Activated T-helper 17 cell treated with anti-CD3 and anti-CD28 coated beads, Interleukin-2, amount 50 U/mL, for 72 hours (primary cell): ENCODE measurements at regions not wholly inside any gene's neighbourhood (a gene's known extent, or its start where the extent isn't known, plus 50 kb on each side); places are given as distances from the start of the nearest gene placed in this dataset.
A peak's percentile ranks its signal among the peaks of the same experiment; 100 is the strongest.
"Not testable (repeated sequence)": the region's sequence is repeated elsewhere in the genome, so short reads cannot be mapped to it uniquely, and the experiment has no call there.

Source experiments
- ATAC-seq: fragments of 150-1000 bp; cut with Tn5 transposase; replicated peaks from 2 replicates; pipeline ENCODE4 v1.10.0; 2021; ENCODE audit warnings: mild to moderate bottlenecking, moderate library complexity
- H3K27ac Mint-ChIP-seq: one replicate; pipeline ENCODE4 v1.8.0; 2022; ENCODE audit warnings: mixed read lengths
- H3K27me3 Mint-ChIP-seq: one replicate; pipeline ENCODE4 v1.8.0; 2022; ENCODE audit warnings: mixed read lengths
- H3K36me3 Mint-ChIP-seq: one replicate; pipeline ENCODE4 v1.8.0; 2022; ENCODE audit warnings: low read depth, mild to moderate bottlenecking, mixed read lengths
- H3K4me1 Mint-ChIP-seq: one replicate; pipeline ENCODE4 v1.8.0; 2022; ENCODE audit warnings: mixed read lengths
- H3K4me3 Mint-ChIP-seq: one replicate; pipeline ENCODE4 v1.8.0; 2022; ENCODE audit warnings: mild to moderate bottlenecking, mixed read lengths
- H3K9me3 Mint-ChIP-seq: one replicate; pipeline ENCODE4 v1.8.0; 2022; ENCODE audit warnings: mixed read lengths

- no peak for ATAC-seq
- Mint-ChIP-seq H3K9me3 (peaks cover 10% of the 10 kb centered on the region), H3K27ac (no peak overlapping the region), H3K4me1 (no peaks in the 10 kb centered on the region), H3K27me3 (peaks cover 3% of the 10 kb centered on the region), H3K4me3 (no peak overlapping the region), H3K36me3 (no peaks in the 10 kb centered on the region)
Observed at GRCh38 chr2:132280912-132281311, 119.2 kb upstream of the ANKRD30BL start.

GRCh38 chr2:132282104-132282503, 120.4 kb upstream of the ANKRD30BL start:
- H3K36me3 Mint-ChIP-seq, H3K27me3 Mint-ChIP-seq, ATAC-seq, H3K4me1 Mint-ChIP-seq, H3K27ac Mint-ChIP-seq, H3K4me3 Mint-ChIP-seq: not testable (repeated sequence)
- H3K9me3 Mint-ChIP-seq = peaks cover 10% of the 10 kb centered on the region

- peaks cover 8% of the 10 kb centered on the region for H3K9me3 Mint-ChIP-seq
- H3K36me3 Mint-ChIP-seq = no peaks in the 10 kb centered on the region
- H3K27me3 Mint-ChIP-seq = peaks cover 3% of the 10 kb centered on the region
- no peak for ATAC-seq
- H3K4me1 Mint-ChIP-seq = no peaks in the 10 kb centered on the region
- no peak overlapping the region for H3K27ac Mint-ChIP-seq
- no peak overlapping the region for H3K4me3 Mint-ChIP-seq
Observed at GRCh38 chr2:132282911-132283310, 121.2 kb upstream of the ANKRD30BL start.

GRCh38 chr2:132286289-132286911, 124.6 kb upstream of the ANKRD30BL start:
- H3K4me1 Mint-ChIP-seq, H3K27me3 Mint-ChIP-seq, H3K36me3 Mint-ChIP-seq, H3K27ac Mint-ChIP-seq, H3K4me3 Mint-ChIP-seq, ATAC-seq, H3K9me3 Mint-ChIP-seq: not testable (repeated sequence)

- not testable (repeated sequence) for H3K4me3 Mint-ChIP-seq, ATAC-seq, H3K27ac Mint-ChIP-seq, H3K36me3 Mint-ChIP-seq, H3K4me1 Mint-ChIP-seq, H3K27me3 Mint-ChIP-seq, H3K9me3 Mint-ChIP-seq
Observed at GRCh38 chr2:132287910-132288309, 126.2 kb upstream of the ANKRD30BL start.

- not testable (repeated sequence) for H3K4me3 Mint-ChIP-seq, ATAC-seq, H3K27me3 Mint-ChIP-seq, H3K36me3 Mint-ChIP-seq, H3K4me1 Mint-ChIP-seq, H3K9me3 Mint-ChIP-seq, H3K27ac Mint-ChIP-seq
Observed at GRCh38 chr2:132289138-132289537, 127.4 kb upstream of the ANKRD30BL start.

- H3K4me3 Mint-ChIP-seq, H3K27me3 Mint-ChIP-seq, ATAC-seq, H3K27ac Mint-ChIP-seq, H3K9me3 Mint-ChIP-seq, H3K4me1 Mint-ChIP-seq, H3K36me3 Mint-ChIP-seq: not testable (repeated sequence)
Observed at GRCh38 chr2:132289812-132290211, 126.8 kb upstream of the GPR39 start.

GRCh38 chr2:132300592-132301378, 115.8 kb upstream of the GPR39 start:
- Mint-ChIP-seq H3K27me3 (peaks cover 13% of the 10 kb centered on the region), H3K27ac (peak overlapping the region; percentile 25), H3K4me3 (peak overlapping the region; percentile 67)
- not testable (repeated sequence) for H3K36me3 Mint-ChIP-seq, ATAC-seq, H3K9me3 Mint-ChIP-seq, H3K4me1 Mint-ChIP-seq

GRCh38 chr2:132304661-132305380, 111.8 kb upstream of the GPR39 start:
- H3K36me3 Mint-ChIP-seq, H3K27ac Mint-ChIP-seq, ATAC-seq, H3K4me1 Mint-ChIP-seq, H3K27me3 Mint-ChIP-seq, H3K9me3 Mint-ChIP-seq, H3K4me3 Mint-ChIP-seq: not testable (repeated sequence)

GRCh38 chr2:132307613-132308198, 108.9 kb upstream of the GPR39 start:
- not testable (repeated sequence) for H3K9me3 Mint-ChIP-seq, H3K4me1 Mint-ChIP-seq, H3K27ac Mint-ChIP-seq, H3K27me3 Mint-ChIP-seq, ATAC-seq, H3K36me3 Mint-ChIP-seq, H3K4me3 Mint-ChIP-seq

- not testable (repeated sequence) for ATAC-seq, H3K4me3 Mint-ChIP-seq, H3K36me3 Mint-ChIP-seq, H3K9me3 Mint-ChIP-seq, H3K27me3 Mint-ChIP-seq, H3K4me1 Mint-ChIP-seq, H3K27ac Mint-ChIP-seq
Observed at GRCh38 chr2:132309203-132309602, 107.4 kb upstream of the GPR39 start.

GRCh38 chr2:132315546-132315945, 101.1 kb upstream of the GPR39 start:
- ATAC-seq, H3K9me3 Mint-ChIP-seq: not testable (repeated sequence)

GRCh38 chr2:132317026-132317680, 99.5 kb upstream of the GPR39 start:
- H3K27me3 Mint-ChIP-seq, H3K27ac Mint-ChIP-seq, H3K4me3 Mint-ChIP-seq, H3K9me3 Mint-ChIP-seq, ATAC-seq, H3K4me1 Mint-ChIP-seq, H3K36me3 Mint-ChIP-seq: not testable (repeated sequence)

More at GRCh38 chr2:132315546-132315945, 101.1 kb upstream of the GPR39 start:
- H3K4me1 Mint-ChIP-seq, H3K27me3 Mint-ChIP-seq, H3K27ac Mint-ChIP-seq, H3K36me3 Mint-ChIP-seq, H3K4me3 Mint-ChIP-seq: not testable (repeated sequence)

GRCh38 chr2:132318481-132318880, 98.1 kb upstream of the GPR39 start:
- not testable (repeated sequence) for H3K27ac Mint-ChIP-seq, H3K4me3 Mint-ChIP-seq, H3K4me1 Mint-ChIP-seq, H3K36me3 Mint-ChIP-seq, H3K9me3 Mint-ChIP-seq, H3K27me3 Mint-ChIP-seq, ATAC-seq
